ENCODE measurements at regions not wholly inside any gene's neighbourhood (a gene's known extent, or its start where the extent isn't known, plus 50 kb on each side); places are given as distances from the start of the nearest gene placed in this dataset.

- DNase-seq (ENCODE audit: low read depth), result no peak
- H3K4me3 ChIP-seq (ENCODE audit: low read length), result no peak overlapping the region
- no peak for TF ChIP-seq CTCF (conservative IDR thresholded peaks at IDR 0.05; ENCODE audit: low read depth, low read length)
Measured at GRCh38 chr9:110115341-110115820, 92.6 kb downstream of the C9orf152 start.

GRCh38 chr9:110115826-110116542, 92.0 kb downstream of the C9orf152 start:
- H3K4me3 ChIP-seq (ENCODE audit: low read length), result no peak overlapping the region
- TF ChIP-seq CTCF (conservative IDR thresholded peaks at IDR 0.05; ENCODE audit: low read depth, low read length), result no peak
- no peak for DNase-seq (ENCODE audit: low read depth)

- DNase-seq (ENCODE audit: low read depth), result no peak
- TF ChIP-seq CTCF (conservative IDR thresholded peaks at IDR 0.05; ENCODE audit: low read depth, low read length), result no peak
- H3K4me3 ChIP-seq (ENCODE audit: low read length), result no peak overlapping the region
Measured at GRCh38 chr9:110116543-110116885, 91.4 kb downstream of the C9orf152 start.

DNA sequence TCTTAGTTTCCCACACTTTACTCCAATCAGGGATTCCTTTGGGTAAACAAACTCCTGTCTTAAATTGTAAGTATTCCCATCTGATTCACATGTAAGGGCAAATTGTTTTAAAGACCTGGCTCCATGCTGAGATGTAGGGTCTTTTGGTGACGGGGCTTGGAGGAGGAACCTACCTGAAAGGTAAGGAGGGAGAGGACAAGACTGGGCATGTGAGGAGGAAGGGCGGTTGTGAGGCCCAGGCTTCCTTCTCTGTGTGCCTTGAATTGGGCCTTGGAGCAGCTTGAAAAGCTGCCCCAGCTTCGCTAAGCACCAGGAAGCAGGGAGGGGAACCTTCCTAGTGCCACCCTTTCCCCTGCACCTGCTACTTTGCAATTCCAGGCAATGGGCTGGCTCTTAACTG, 86.8 kb downstream of the C9orf152 start:
- no peak for TF ChIP-seq CTCF (conservative IDR thresholded peaks at IDR 0.05; ENCODE audit: low read depth, low read length)
- no peak for DNase-seq (ENCODE audit: low read depth)
- no peak overlapping the region for H3K4me3 ChIP-seq (ENCODE audit: low read length)

GRCh38 chr9:110123341-110124095, 84.4 kb downstream of the C9orf152 start:
- TF ChIP-seq CTCF (conservative IDR thresholded peaks at IDR 0.05; ENCODE audit: low read depth, low read length), result no peak
- no peak overlapping the region for H3K4me3 ChIP-seq (ENCODE audit: low read length)
- DNase-seq (ENCODE audit: low read depth), result no peak

GRCh38 chr9:110124439-110124838, 83.5 kb downstream of the C9orf152 start:
- no peak for TF ChIP-seq CTCF (conservative IDR thresholded peaks at IDR 0.05; ENCODE audit: low read depth, low read length)
- no peak for DNase-seq (ENCODE audit: low read depth)
- H3K4me3 ChIP-seq (ENCODE audit: low read length), result no peak overlapping the region
